LNCAP (cell line): ENCODE measurements at regions not wholly inside any gene's neighbourhood (a gene's known extent, or its start where the extent isn't known, plus 50 kb on each side); places are given as distances from the start of the nearest gene placed in this dataset.

ENCODE experiments used
- TF ChIP-seq, protein P1 (sequence below): fragments of 450-650 bp; IDR thresholded peaks from 2 replicates; pipeline ENCODE4 v1.5.1; 2017; ENCODE audit warnings: mild to moderate bottlenecking

DNA sequence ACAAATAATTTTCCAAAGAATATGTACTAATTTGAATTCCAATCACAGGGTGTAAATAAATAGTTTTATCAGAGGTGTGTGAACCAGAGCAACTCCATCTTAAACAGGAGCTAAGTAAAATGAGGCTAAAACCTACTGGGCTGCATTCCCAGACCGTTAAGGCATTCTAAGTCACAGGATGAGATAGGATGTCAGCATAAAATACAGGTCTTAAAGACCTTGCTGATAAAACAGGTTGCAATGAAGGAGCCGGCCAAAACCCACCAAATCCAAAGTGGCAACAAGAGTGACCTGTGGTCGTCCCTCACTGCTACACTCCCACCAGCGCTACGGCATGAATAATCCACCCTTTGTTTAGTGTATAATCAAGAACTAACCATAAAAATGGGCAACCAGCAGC, 291.7 kb upstream of the SEMA3D start:
- TF ChIP-seq, protein P1, sequence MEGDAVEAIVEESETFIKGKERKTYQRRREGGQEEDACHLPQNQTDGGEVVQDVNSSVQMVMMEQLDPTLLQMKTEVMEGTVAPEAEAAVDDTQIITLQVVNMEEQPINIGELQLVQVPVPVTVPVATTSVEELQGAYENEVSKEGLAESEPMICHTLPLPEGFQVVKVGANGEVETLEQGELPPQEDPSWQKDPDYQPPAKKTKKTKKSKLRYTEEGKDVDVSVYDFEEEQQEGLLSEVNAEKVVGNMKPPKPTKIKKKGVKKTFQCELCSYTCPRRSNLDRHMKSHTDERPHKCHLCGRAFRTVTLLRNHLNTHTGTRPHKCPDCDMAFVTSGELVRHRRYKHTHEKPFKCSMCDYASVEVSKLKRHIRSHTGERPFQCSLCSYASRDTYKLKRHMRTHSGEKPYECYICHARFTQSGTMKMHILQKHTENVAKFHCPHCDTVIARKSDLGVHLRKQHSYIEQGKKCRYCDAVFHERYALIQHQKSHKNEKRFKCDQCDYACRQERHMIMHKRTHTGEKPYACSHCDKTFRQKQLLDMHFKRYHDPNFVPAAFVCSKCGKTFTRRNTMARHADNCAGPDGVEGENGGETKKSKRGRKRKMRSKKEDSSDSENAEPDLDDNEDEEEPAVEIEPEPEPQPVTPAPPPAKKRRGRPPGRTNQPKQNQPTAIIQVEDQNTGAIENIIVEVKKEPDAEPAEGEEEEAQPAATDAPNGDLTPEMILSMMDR, result no peak

DNA sequence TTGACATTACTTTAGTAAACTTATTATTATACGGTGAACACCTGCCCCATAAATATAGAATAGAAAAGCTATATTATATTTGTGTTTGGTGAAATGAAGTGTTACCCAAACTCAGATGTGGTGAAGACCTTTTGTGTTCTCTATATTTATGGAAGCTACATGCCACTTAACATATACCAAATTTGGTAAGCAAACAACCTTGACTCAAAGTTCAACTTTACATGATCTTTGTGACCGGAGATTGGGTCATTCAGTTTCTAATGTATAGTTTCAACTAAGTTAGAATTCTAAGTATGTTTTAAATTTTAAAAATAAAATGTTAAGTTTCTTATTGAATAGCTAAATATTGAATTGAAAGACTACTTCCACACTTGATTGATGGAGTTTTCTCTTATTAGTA, 288.6 kb upstream of the SEMA3D start:
- TF ChIP-seq, protein P1, result no peak

DNA sequence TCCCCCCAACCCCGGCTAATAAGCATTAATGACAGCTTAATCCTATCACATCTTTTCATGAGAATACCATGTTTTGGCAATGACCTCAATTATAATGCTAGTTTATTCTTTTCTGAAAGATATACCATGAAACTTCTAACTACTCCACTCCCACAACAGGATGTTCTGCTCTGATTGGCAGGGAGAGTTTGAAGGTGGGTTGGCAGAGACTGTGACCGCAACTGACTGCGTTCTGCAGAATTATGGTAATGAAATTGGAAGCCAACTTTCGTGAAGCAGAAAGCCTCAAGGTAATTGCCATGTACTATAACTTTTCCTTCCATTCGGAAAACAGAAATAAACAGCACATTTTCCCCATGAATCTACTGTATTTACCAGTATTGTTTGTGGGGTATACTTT, 288.2 kb upstream of the SEMA3D start:
- TF ChIP-seq, protein P1, result no peak

DNA sequence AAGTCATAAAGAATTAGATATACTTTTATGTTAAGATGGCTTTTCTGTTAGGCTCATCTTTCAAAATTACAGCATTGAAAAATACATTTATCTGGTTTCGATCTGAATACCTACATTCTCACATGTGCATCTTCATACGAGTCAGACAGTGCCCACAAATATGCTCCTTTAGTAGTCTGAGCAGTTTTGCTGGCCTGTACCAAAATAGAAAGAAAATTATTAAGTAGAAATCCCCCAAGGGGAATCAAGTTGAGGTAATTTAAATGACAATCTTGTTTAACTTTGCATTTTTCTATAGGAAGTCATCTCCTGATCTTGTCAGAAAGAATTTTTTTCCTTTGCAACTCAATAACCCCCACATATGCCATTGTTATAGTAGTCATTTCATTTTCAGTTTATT, 287.4 kb upstream of the SEMA3D start:
- TF ChIP-seq, protein P1, result no peak

DNA sequence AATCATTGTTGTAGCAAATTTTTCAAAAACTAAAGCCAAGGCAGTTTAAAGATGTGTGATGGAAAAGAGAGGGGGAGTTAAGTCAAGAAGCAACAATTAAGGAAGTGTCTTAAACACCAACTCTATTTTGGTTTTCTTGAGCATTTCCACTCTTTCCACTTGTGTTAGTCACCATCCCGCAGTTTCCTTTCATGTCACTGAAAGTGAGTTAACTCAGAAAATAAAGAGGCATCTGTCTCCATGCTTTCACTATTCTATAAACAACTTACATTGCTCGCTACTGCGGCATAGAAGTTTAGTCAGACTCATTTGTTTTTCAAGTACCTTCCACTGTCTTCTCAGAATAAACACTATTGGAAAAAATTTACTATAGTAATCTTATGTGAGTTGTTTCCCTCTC, 284.9 kb upstream of the SEMA3D start:
- TF ChIP-seq, protein P1, result no peak

DNA sequence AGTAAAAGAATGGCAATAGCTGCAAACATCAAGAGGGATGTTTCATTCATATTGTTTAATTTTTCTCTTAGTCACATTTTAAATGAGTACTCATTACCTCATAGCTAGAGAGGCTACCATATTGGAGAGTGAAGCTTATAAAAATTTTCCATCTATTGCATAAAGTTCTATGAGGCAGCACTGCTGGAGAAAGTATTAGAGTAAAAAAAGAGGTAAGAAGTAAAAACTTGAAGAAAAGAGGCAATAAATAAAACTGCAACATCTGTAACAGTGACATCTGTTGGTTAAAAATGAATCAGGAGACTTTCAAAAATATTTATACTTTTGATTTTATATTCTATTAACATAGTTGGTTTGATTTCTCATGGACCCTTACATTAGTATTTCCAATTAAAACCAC, 284.5 kb upstream of the SEMA3D start:
- TF ChIP-seq, protein P1, result no peak

DNA sequence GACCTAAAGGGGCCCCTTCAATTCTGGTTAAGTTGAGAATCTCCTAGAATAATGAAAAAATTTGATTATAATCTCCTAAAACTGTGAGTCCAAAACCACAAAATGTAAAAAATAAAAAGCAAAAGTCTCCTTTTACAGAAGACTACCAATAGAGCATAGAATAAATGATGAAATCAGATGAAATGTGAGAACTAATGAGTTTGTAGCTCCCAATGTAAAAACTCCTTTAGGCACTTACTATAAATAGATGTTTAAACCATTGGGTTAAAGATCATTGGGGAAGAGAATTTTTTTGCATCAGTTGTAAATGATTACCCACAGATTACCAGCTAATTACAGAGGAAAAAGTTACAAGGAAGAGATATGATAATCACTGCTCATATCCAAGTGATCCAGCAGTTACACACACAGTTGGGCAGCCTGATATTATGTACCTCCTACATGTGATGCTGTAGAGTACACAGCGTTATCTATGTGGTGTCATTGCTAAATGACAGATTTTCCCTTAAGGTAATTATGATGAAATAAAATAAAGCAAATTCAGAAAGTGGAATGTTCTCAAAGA, 282.7 kb upstream of the SEMA3D start:
- TF ChIP-seq, protein P1, result no peak

DNA sequence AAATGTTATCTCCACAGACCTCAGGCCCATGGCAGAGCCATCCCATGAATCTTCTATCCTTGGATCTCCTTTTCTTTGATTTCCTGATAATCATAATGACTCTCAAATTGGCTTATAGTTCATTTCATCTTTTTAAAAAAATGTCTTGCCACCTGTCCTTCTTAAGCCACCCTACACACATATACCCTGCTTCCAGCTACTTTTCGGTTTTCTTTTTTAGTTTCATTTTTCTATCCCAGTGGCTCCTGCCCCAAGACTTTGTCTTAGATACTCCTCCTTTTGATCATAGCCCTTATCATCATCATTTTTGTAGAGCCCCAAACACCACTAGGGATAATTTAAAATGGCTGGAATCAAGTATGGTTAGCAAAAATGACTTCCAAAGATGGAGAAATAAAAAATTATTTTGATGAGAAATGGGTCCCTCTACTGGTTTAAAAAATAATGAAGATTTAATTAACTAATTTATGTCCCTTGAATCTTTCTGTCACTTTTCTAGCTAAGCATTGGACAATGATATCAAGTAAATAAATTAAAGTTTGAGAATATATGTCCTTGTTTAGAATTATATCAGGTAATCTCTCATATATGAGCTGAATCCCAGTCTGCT, 277.3 kb upstream of the SEMA3D start:
- TF ChIP-seq, protein P1, result peak; percentile 31; the same call in 1 of the 2 replicates
